HL-60 (cell line): ENCODE measurements at regions not wholly inside any gene's neighbourhood (a gene's known extent, or its start where the extent isn't known, plus 50 kb on each side); places are given as distances from the start of the nearest gene placed in this dataset.

Experiments used
- POLR2AphosphoS5 ChIP-seq: IDR thresholded peaks from 2 replicates; pipeline ENCODE4 v1.6.1; 2012; ENCODE audit warnings: low read depth
- REST ChIP-seq: IDR thresholded peaks from 2 replicates; pipeline ENCODE4 v1.6.1; 2012; ENCODE audit warnings: low read depth; ENCODE audit not compliant: insufficient replicate concordance
- SPI1 ChIP-seq: IDR thresholded peaks from 2 replicates; pipeline ENCODE4 v1.6.1; 2012; ENCODE audit warnings: low read depth, mild to moderate bottlenecking, borderline replicate concordance
- TF ChIP-seq, protein P1 (sequence below): IDR thresholded peaks from one replicate; pipeline ENCODE4 v1.5.1; 2011; ENCODE audit warnings: low read length, control low read depth, inconsistent platforms; ENCODE audit not compliant: insufficient read depth

DNA sequence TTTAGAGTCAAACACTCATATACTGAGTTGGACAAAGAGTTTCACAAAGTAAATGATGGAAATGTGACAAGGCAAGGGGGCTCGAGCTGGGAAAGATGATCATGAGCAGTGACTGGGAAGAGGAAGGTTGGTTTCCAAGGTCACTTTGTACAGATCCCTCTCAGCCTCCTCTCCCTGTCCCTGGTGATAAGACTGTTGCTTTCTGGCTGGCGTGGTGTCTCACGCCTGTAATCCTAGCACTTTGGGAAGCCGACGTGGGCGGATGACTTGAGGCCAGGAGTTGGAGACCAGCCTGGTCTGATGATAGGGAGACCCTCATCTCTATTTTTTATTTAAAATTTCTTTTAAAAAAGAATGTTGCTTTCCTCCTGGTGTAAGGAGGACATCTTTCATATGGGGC lies 65.4 kb upstream of the CALM2 start:
- TF ChIP-seq, protein P1, sequence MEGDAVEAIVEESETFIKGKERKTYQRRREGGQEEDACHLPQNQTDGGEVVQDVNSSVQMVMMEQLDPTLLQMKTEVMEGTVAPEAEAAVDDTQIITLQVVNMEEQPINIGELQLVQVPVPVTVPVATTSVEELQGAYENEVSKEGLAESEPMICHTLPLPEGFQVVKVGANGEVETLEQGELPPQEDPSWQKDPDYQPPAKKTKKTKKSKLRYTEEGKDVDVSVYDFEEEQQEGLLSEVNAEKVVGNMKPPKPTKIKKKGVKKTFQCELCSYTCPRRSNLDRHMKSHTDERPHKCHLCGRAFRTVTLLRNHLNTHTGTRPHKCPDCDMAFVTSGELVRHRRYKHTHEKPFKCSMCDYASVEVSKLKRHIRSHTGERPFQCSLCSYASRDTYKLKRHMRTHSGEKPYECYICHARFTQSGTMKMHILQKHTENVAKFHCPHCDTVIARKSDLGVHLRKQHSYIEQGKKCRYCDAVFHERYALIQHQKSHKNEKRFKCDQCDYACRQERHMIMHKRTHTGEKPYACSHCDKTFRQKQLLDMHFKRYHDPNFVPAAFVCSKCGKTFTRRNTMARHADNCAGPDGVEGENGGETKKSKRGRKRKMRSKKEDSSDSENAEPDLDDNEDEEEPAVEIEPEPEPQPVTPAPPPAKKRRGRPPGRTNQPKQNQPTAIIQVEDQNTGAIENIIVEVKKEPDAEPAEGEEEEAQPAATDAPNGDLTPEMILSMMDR = no peak
- TF ChIP-seq REST = no peak
- no peak for TF ChIP-seq POLR2AphosphoS5
- TF ChIP-seq SPI1 = no peak
